Left lung (tissue), 4 donors: ENCODE measurements at regions not wholly inside any gene's neighbourhood (a gene's known extent, or its start where the extent isn't known, plus 50 kb on each side); places are given as distances from the start of the nearest gene placed in this dataset.

Experiments
- ATAC-seq: fragments of 200-7000 bp; cut with Tn5 transposase; one replicate; pipeline ENCODE4 v1.9.1; 2020; ENCODE audit warnings: moderate library complexity
- DNase-seq, 4 donors: peaks; one replicate each; pipeline ENCODE4 v3.0.0-alpha.2; 2013 to 2020
- H3K27ac ChIP-seq, 2 donors: fragments of 200-600 bp; sonication (generic) in 1 of 2; one replicate each; pipeline versions ENCODE4 v1.5.0 to v1.8.0; 2020 to 2021
- H3K27me3 ChIP-seq, 2 donors: fragments of 200-600 bp; sonication (generic) in 1 of 2; one replicate each; pipeline versions ENCODE4 v1.5.0 to v1.8.0; 2020 to 2021
- H3K36me3 ChIP-seq, 2 donors: fragments of 200-600 bp; sonication (generic) in 1 of 2; one replicate each; pipeline versions ENCODE4 v1.5.0 to v1.8.0; 2020 to 2021
- H3K4me1 ChIP-seq, 2 donors: fragments of 200-600 bp; one replicate each; pipeline ENCODE4 v1.8.0; 2021
- H3K4me3 ChIP-seq, 2 donors: fragments of 200-600 bp; sonication (generic) in 1 of 2; one replicate each; pipeline versions ENCODE4 v1.5.0 to v1.8.0; 2020 to 2021; ENCODE audit warnings: mild to moderate bottlenecking in 1 of 2
- H3K9me3 ChIP-seq, 2 donors: fragments of 200-600 bp; sonication (generic) in 1 of 2; one replicate each; pipeline versions ENCODE4 v1.5.0 to v1.8.0; 2020 to 2021
- CTCF ChIP-seq, 2 donors: fragments of 200-600 bp; sonication (generic) in 1 of 2; IDR thresholded peaks; one replicate each; pipeline versions ENCODE4 v1.5.0 to v1.8.0; 2021; ENCODE audit warnings: antibody characterized with exemption in 2 of 2
- intact Hi-C, 2 donors: fragments of 100-400 bp; cut with DNase I; formaldehyde crosslinking; loops; one replicate each; pipeline versions ENCODE4 v1.11.2 to v1.14.2; 2022
- donor health status: DM: no; HTN: yes; CAD: no.
- donor health status: DM: no; HTN: no; CAD: no.

- H3K27ac ChIP-seq: no peak overlapping the region
- TF ChIP-seq CTCF (IDR thresholded peaks at IDR 0.05): no peak
- DNase-seq (peak; percentile 87 to 99 (median 93)), ATAC-seq (peak; percentile 95)
- intact Hi-C loops: no loop called here
- H3K4me3 ChIP-seq: peak overlapping the region; percentile 42 to 52
- H3K27me3 ChIP-seq: peaks cover 23 to 66% of the 10 kb centered on the region in 2 donors
- peaks cover 11 to 25% of the 10 kb centered on the region in 2 donors for H3K4me1 ChIP-seq
- H3K9me3 ChIP-seq: no peaks in the 10 kb centered on the region
- H3K36me3 ChIP-seq: no peaks in the 10 kb centered on the region
Observed at GRCh38 chr21:31559368-31560119, 99.9 kb upstream of the SOD1 start.

- ATAC-seq (peak; percentile 98), DNase-seq (peak; percentile 88 to 98 (median 92))
- intact Hi-C loops: no loop called here
- Histone ChIP-seq H3K9me3 (no peaks in the 10 kb centered on the region), H3K27me3 (peaks cover 23 to 68% of the 10 kb centered on the region in 2 donors), H3K4me3 (peak overlapping the region; percentile 42 to 52), H3K36me3 (no peaks in the 10 kb centered on the region), H3K27ac (no peak overlapping the region), H3K4me1 (peaks cover 11 to 25% of the 10 kb centered on the region in 2 donors)
- no peak for TF ChIP-seq CTCF (IDR thresholded peaks at IDR 0.05)
Observed at GRCh38 chr21:31558962-31559367, 100.5 kb upstream of the SOD1 start.

- peaks cover 23 to 68% of the 10 kb centered on the region in 2 donors for H3K27me3 ChIP-seq
- no peak for TF ChIP-seq CTCF (IDR thresholded peaks at IDR 0.05)
- no peak overlapping the region for H3K27ac ChIP-seq
- H3K36me3 ChIP-seq: no peaks in the 10 kb centered on the region
- H3K4me3 ChIP-seq: peak overlapping the region; percentile 42 to 52
- H3K4me1 ChIP-seq: peaks cover 11 to 25% of the 10 kb centered on the region in 2 donors
- ATAC-seq (no peak), DNase-seq (peak in 1 of 4 donors; percentile 76)
- intact Hi-C loops: no loop called here
- no peaks in the 10 kb centered on the region for H3K9me3 ChIP-seq
Observed at GRCh38 chr21:31558189-31558961, 101.1 kb upstream of the SOD1 start.

GRCh38 chr21:31557421-31558188 is 101.9 kb upstream of the SOD1 start:
- Histone ChIP-seq H3K4me3 (peak overlapping the region; percentile 42 to 52), H3K9me3 (no peaks in the 10 kb centered on the region), H3K36me3 (no peaks in the 10 kb centered on the region), H3K27me3 (peaks cover 23 to 68% of the 10 kb centered on the region in 2 donors), H3K27ac (no peak overlapping the region), H3K4me1 (peaks cover 11 to 25% of the 10 kb centered on the region in 2 donors)
- no peak for TF ChIP-seq CTCF (IDR thresholded peaks at IDR 0.05)
- DNase-seq (no peak), ATAC-seq (no peak)
- intact Hi-C loops: no loop called here
